ENCODE measurements at regions not wholly inside any gene's neighbourhood (a gene's known extent, or its start where the extent isn't known, plus 50 kb on each side); places are given as distances from the start of the nearest gene placed in this dataset.

DNA sequence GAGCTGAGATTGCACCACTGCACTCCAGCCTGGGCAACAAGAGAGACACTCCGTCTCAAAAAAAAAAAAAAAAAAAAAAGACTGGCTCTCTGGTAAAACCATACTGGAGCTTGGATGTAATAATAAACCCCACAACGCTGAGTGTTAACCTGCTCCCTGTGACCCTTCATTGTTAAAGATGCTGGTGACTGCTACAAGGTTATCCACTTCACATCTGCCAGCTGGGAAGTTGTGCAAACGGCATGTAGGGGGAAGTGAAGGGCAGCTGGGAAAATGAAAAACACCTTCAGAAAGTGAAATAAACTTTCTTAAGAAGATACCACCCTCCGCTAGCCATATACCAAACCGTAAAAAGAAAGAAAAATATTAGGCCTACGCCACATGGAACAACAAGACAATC is 131.0 kb upstream of the NUDT7 start:
- Histone ChIP-seq H3K4me2 (ENCODE audit: insufficient read depth in 1 of 2, low read depth in 2 of 2, low read length in 2 of 2) (no peak overlapping the region), H2BK12ac (ENCODE audit: low read depth, low read length) (no peak overlapping the region), H3K36me3 (ENCODE audit: control insufficient read depth in 2 of 4, insufficient read depth in 4 of 4, low read length in 3 of 4) (no peaks in the 10 kb centered on the region), H3K9me3 (ENCODE audit: insufficient read depth in 2 of 2, low read depth in 1 of 2, low read length in 1 of 2) (no peaks in the 10 kb centered on the region), H3K56ac (replicated peaks; ENCODE audit: insufficient read length, low read depth, low read length) (no peak overlapping the region), H3K79me2 (ENCODE audit: control insufficient read depth in 1 of 2, insufficient read depth in 2 of 2, low read length in 2 of 2) (no peaks in the 10 kb centered on the region), H3K23ac (ENCODE audit: insufficient read length) (no peak overlapping the region), H2BK120ac (replicated peaks; ENCODE audit: low read depth, low read length) (no peak overlapping the region), H3K79me1 (ENCODE audit: low read depth, low read length) (no peaks in the 10 kb centered on the region), H4K5ac (ENCODE audit: insufficient read length, low read depth, low read length) (no peak overlapping the region), H2AFZ (ENCODE audit: low read length) (no peak overlapping the region), H2BK15ac (ENCODE audit: low read length) (no peak overlapping the region), H3K4ac (replicated peaks; ENCODE audit: insufficient read length, low read depth, low read length) (no peak overlapping the region), H3K18ac (ENCODE audit: extremely low read depth, low read length) (no peak overlapping the region), H2BK5ac (ENCODE audit: low read depth, low read length) (no peak overlapping the region), H2AK5ac (ENCODE audit: low read depth, low read length) (no peak overlapping the region), H4K20me1 (replicated peaks in 1 of 2; ENCODE audit: control insufficient read depth in 1 of 2, insufficient read depth in 2 of 2, low read length in 2 of 2) (no peaks in the 10 kb centered on the region), H3K9ac (replicated peaks in 1 of 4; ENCODE audit: extremely low read depth in 1 of 4, low read depth in 3 of 4, low read length in 3 of 4) (no peak overlapping the region), H3K4me1 (replicated peaks in 1 of 4; ENCODE audit: control insufficient read depth in 3 of 4, insufficient read depth in 4 of 4, low read length in 3 of 4) (peaks cover 0 to 3% (median 0%) of the 10 kb centered on the region in 4 experiments; a peak in 1 of 7 replicates), H3K23me2 (ENCODE audit: low read depth, low read length) (no peaks in the 10 kb centered on the region), H3K4me3 (ENCODE audit: extremely low read depth in 1 of 4, insufficient read depth in 2 of 4, low read depth in 3 of 4, low read length in 4 of 4) (no peak overlapping the region), H4K91ac (replicated peaks; ENCODE audit: insufficient read length, low read length) (no peak overlapping the region), H3K27ac (ENCODE audit: low read depth, low read length) (no peak overlapping the region), H3K27me3 (replicated peaks in 1 of 4; ENCODE audit: control insufficient read depth in 3 of 4, extremely low read depth in 1 of 4, insufficient read depth in 3 of 4, low read length in 3 of 4) (no peaks in the 10 kb centered on the region), H3K14ac (ENCODE audit: insufficient read length) (no peak overlapping the region), H2BK20ac (ENCODE audit: low read length) (no peak overlapping the region), H4K8ac (ENCODE audit: extremely low read depth, insufficient read depth, low read length) (no peak overlapping the region)
- DNase-seq (ENCODE audit: low read depth in 1 of 2, low spot score in 2 of 2) (no peak), FAIRE-seq (no peak)
- no peak for TF ChIP-seq BRCA1 (IDR thresholded peaks at IDR 0.05; ENCODE audit: low read depth, low read length)
- TF ChIP-seq EP300 (IDR thresholded peaks at IDR 0.05; ENCODE audit: borderline replicate concordance in 1 of 2, low read depth in 2 of 2, low read length in 2 of 2) = no peak
- TF ChIP-seq HDAC2 (IDR thresholded peaks at IDR 0.05; ENCODE audit: borderline replicate concordance in 1 of 2, low read depth in 2 of 2, low read length in 2 of 2) = no peak
- TF ChIP-seq TCF12 (IDR thresholded peaks at IDR 0.05; ENCODE audit: low read depth, low read length) = no peak
- TF ChIP-seq JUN (IDR thresholded peaks at IDR 0.05; ENCODE audit: low read depth, low read length) = no peak
- TF ChIP-seq TEAD4 (IDR thresholded peaks at IDR 0.05; ENCODE audit: low read depth, low read length) = no peak
- no peak for TF ChIP-seq ASH2L (IDR thresholded peaks at IDR 0.05; ENCODE audit: low read length)
- TF ChIP-seq KDM4A (IDR thresholded peaks at IDR 0.05; ENCODE audit: low read depth, low read length, severe bottlenecking) = no peak
- TF ChIP-seq SP1 (IDR thresholded peaks at IDR 0.05; ENCODE audit: low read depth, low read length) = no peak
- no peak for TF ChIP-seq ZNF274 (IDR thresholded peaks at IDR 0.05; ENCODE audit: borderline replicate concordance, extremely low read depth, low read length)
- TF ChIP-seq SP4 (IDR thresholded peaks at IDR 0.05; ENCODE audit: low read length) = no peak
- 91% methylated on average over 5 of the region's 6 CpGs; no CpG with 5 or more reads in 1 of the 2 experiments for WGBS, 2 experiments (ENCODE audit: extremely low coverage in 1 of 2, insufficient coverage in 1 of 2, insufficient read length in 1 of 2, insufficient replicate concordance in 2 of 2, low coverage in 1 of 2, low lambda C conversion rate in 2 of 2, missing lambda C conversion rate in 1 of 2)
- POLR2A ChIA-PET (ENCODE audit: partially characterized antibody) = no interaction called here
- CTCF ChIA-PET (ENCODE audit: partially characterized antibody) = interaction anchor here (0.6 to 1.5 kb wide), 11 partner anchors 8 to 485 kb away, joined by 3 to 6 read pairs (median 3); no protein-coding TSS in a partner anchor

Measured in H1 (cell line).